Suprapubic skin (tissue), 4 donors: ENCODE measurements at regions not wholly inside any gene's neighbourhood (a gene's known extent, or its start where the extent isn't known, plus 50 kb on each side); places are given as distances from the start of the nearest gene placed in this dataset.

Source experiments
- DNase-seq, 2 donors: peaks; one replicate each; pipeline ENCODE4 v3.0.0-alpha.2; 2019; ENCODE audit warnings: low spot score in 2 of 2
- H3K27ac ChIP-seq: fragments of 200-600 bp; sonication (generic); one replicate; pipeline ENCODE4 v1.5.1; 2019
- H3K27me3 ChIP-seq: fragments of 200-600 bp; sonication (generic); one replicate; pipeline ENCODE4 v1.5.1; 2019
- H3K36me3 ChIP-seq: fragments of 200-600 bp; sonication (generic); one replicate; pipeline ENCODE4 v1.5.1; 2019
- H3K4me1 ChIP-seq: fragments of 200-600 bp; sonication (generic); one replicate; pipeline ENCODE4 v1.5.1; 2019
- H3K4me3 ChIP-seq: fragments of 200-600 bp; sonication (generic); one replicate; pipeline ENCODE4 v1.5.1; 2019; ENCODE audit warnings: mild to moderate bottlenecking
- H3K9me3 ChIP-seq: fragments of 200-600 bp; sonication (generic); one replicate; pipeline ENCODE4 v1.5.1; 2019
- EP300 ChIP-seq: sonication (generic); formaldehyde crosslinking; IDR thresholded peaks from one replicate; pipeline ENCODE4 v1.6.1; 2017; ENCODE audit warnings: antibody characterized with exemption
- POLR2A ChIP-seq, 2 donors: fragments of 450-650 bp; IDR thresholded peaks; one replicate each; pipeline ENCODE4 v1.6.1; 2017; ENCODE audit warnings: antibody characterized with exemption in 2 of 2, mild to moderate bottlenecking in 2 of 2, moderate library complexity in 2 of 2
- POLR2AphosphoS5 ChIP-seq, 3 donors: sonication (generic); formaldehyde crosslinking; IDR thresholded peaks; one replicate each; pipeline ENCODE4 v1.6.1; 2017; ENCODE audit warnings: antibody characterized with exemption in 3 of 3
- WGBS: methylation state at CpG from one replicate; pipeline ENCODE4 v1.1.5; 2018; 5-methylcytosine and 5-hydroxymethylcytosine counted together
- TF ChIP-seq, protein P1 (sequence below), 2 donors: fragments of 200-600 bp in 1 of 2; fragments of 450-650 bp in 1 of 2; sonication (generic) in 1 of 2; IDR thresholded peaks; one replicate each; pipeline ENCODE4 v1.5.1; 2016 to 2019; ENCODE audit warnings: antibody characterized with exemption in 2 of 2, mild to moderate bottlenecking in 1 of 2, moderate library complexity in 1 of 2

DNA sequence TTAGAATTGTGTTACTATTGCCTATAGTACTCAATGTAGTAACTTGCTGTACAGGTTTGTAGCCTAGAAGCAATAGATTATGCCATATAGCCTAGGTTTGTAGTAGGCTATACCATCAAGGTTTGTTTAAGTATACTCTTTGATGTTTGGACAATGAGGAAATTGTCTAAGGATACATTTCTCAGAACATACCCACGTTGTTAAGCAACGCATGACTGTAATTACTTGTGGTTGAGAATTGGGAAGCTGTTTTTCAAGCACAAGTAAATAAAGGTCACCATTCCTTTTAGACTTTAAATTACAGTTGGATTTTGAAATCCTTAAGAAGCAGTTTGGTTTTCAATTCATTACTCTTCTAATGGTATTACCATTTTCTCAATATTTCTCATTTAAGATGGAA is 89.8 kb upstream of the KCNH7 start:
- H3K4me1 ChIP-seq: no peaks in the 10 kb centered on the region
- H3K4me3 ChIP-seq: no peak overlapping the region
- H3K27ac ChIP-seq: no peak overlapping the region
- no peaks in the 10 kb centered on the region for H3K36me3 ChIP-seq
- no peak for TF ChIP-seq POLR2AphosphoS5 (IDR thresholded peaks at IDR 0.05)
- TF ChIP-seq, protein P1, sequence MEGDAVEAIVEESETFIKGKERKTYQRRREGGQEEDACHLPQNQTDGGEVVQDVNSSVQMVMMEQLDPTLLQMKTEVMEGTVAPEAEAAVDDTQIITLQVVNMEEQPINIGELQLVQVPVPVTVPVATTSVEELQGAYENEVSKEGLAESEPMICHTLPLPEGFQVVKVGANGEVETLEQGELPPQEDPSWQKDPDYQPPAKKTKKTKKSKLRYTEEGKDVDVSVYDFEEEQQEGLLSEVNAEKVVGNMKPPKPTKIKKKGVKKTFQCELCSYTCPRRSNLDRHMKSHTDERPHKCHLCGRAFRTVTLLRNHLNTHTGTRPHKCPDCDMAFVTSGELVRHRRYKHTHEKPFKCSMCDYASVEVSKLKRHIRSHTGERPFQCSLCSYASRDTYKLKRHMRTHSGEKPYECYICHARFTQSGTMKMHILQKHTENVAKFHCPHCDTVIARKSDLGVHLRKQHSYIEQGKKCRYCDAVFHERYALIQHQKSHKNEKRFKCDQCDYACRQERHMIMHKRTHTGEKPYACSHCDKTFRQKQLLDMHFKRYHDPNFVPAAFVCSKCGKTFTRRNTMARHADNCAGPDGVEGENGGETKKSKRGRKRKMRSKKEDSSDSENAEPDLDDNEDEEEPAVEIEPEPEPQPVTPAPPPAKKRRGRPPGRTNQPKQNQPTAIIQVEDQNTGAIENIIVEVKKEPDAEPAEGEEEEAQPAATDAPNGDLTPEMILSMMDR (IDR thresholded peaks at IDR 0.05): no peak
- TF ChIP-seq EP300: no peak
- TF ChIP-seq POLR2A (IDR thresholded peaks at IDR 0.05): no peak
- no peaks in the 10 kb centered on the region for H3K27me3 ChIP-seq
- no peak for DNase-seq
- WGBS: 36% methylated on average over 2 of the region's 2 CpGs
- H3K9me3 ChIP-seq: no peaks in the 10 kb centered on the region

DNA sequence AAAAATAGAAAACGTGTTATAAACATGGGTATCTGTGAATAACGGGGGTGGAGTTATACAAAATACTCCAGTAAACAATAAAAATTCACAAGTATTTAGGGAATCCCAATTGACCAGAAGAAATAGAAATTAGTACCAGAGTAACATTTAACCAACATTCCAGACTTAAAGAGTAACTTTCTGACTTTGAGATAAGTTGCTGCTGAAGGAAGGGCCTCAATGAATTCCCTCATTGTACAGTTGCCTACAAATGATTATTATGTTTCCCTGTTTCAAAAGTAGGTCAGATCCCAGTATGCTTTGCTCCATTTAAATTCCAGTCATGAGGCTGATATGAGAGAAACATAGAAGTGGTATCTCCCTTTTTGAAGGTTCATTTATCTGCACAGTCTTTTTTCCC is 88.3 kb upstream of the KCNH7 start:
- H3K27ac ChIP-seq: no peak overlapping the region
- H3K27me3 ChIP-seq: no peaks in the 10 kb centered on the region
- H3K36me3 ChIP-seq: no peaks in the 10 kb centered on the region
- DNase-seq: no peak
- no peaks in the 10 kb centered on the region for H3K4me1 ChIP-seq
- H3K9me3 ChIP-seq: no peaks in the 10 kb centered on the region
- WGBS: 55% methylated on average over 2 of the region's 2 CpGs
- no peak for TF ChIP-seq EP300
- TF ChIP-seq, protein P1 (IDR thresholded peaks at IDR 0.05): no peak
- H3K4me3 ChIP-seq: no peak overlapping the region

- Histone ChIP-seq H3K27ac (no peak overlapping the region), H3K9me3 (no peaks in the 10 kb centered on the region), H3K4me3 (no peak overlapping the region), H3K27me3 (no peaks in the 10 kb centered on the region), H3K36me3 (no peaks in the 10 kb centered on the region), H3K4me1 (no peaks in the 10 kb centered on the region)
- TF ChIP-seq, protein P1 (IDR thresholded peaks at IDR 0.05): no peak
- TF ChIP-seq POLR2A (IDR thresholded peaks at IDR 0.05): no peak
- no peak for TF ChIP-seq EP300
- no peak for TF ChIP-seq POLR2AphosphoS5 (IDR thresholded peaks at IDR 0.05)
- 63% methylated on average over 2 of the region's 2 CpGs for WGBS
- no peak for DNase-seq
Measured at GRCh38 chr2:162926501-162926900, 87.9 kb upstream of the KCNH7 start.

- TF ChIP-seq, protein P1 (IDR thresholded peaks at IDR 0.05): no peak
- TF ChIP-seq POLR2AphosphoS5 (IDR thresholded peaks at IDR 0.05) (no peak), EP300 (no peak), POLR2A (IDR thresholded peaks at IDR 0.05) (no peak)
- Histone ChIP-seq H3K9me3 (no peaks in the 10 kb centered on the region), H3K4me3 (no peak overlapping the region), H3K27me3 (no peaks in the 10 kb centered on the region), H3K4me1 (no peaks in the 10 kb centered on the region), H3K27ac (no peak overlapping the region), H3K36me3 (no peaks in the 10 kb centered on the region)
- no peak for DNase-seq
Measured at GRCh38 chr2:162925595-162925994, 87.0 kb upstream of the KCNH7 start.

DNA sequence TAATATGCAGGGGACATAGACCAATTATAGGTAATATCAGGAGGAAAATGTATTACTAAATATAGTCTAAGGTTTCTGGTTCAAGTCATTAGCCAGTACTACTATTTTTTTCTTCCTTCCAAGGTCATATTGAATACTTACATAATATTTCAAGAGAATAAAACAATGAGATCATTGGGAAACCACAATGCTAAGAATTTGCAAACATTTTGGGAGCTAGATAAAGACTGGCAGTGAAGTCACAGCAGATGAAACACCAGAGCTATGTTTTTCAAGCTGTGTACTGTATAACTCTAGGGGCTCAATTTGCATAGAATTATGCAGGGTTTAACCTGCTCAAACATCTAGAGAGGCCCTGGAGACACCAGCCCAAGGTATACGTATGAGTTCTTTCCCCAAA is 80.5 kb upstream of the KCNH7 start:
- Histone ChIP-seq H3K9me3 (no peaks in the 10 kb centered on the region), H3K27ac (no peak overlapping the region), H3K27me3 (no peaks in the 10 kb centered on the region), H3K36me3 (no peaks in the 10 kb centered on the region), H3K4me3 (no peak overlapping the region), H3K4me1 (no peaks in the 10 kb centered on the region)
- no peak for DNase-seq
- 52% methylated on average over 1 of the region's 1 CpG for WGBS
- TF ChIP-seq EP300: no peak
- no peak for TF ChIP-seq POLR2A (IDR thresholded peaks at IDR 0.05)
- TF ChIP-seq, protein P1 (IDR thresholded peaks at IDR 0.05): no peak
- no peak for TF ChIP-seq POLR2AphosphoS5 (IDR thresholded peaks at IDR 0.05)
